DND-41 (cell line): ENCODE measurements at regions not wholly inside any gene's neighbourhood (a gene's known extent, or its start where the extent isn't known, plus 50 kb on each side); places are given as distances from the start of the nearest gene placed in this dataset.

Experiments used
- EZH2 ChIP-seq: IDR thresholded peaks from 3 replicates; pipeline ENCODE4 v1.6.1; 2012; ENCODE audit warnings: borderline replicate concordance, low read depth, mild to moderate bottlenecking, moderate library complexity, low read length, inconsistent platforms; ENCODE audit not compliant: severe bottlenecking
- TF ChIP-seq, protein P1 (sequence below): IDR thresholded peaks from 2 replicates; pipeline ENCODE4 v1.5.1; 2012; ENCODE audit warnings: borderline replicate concordance, low read length, moderate library complexity, mild to moderate bottlenecking; ENCODE audit not compliant: poor library complexity, severe bottlenecking; ENCODE audit errors: extremely low read depth

DNA sequence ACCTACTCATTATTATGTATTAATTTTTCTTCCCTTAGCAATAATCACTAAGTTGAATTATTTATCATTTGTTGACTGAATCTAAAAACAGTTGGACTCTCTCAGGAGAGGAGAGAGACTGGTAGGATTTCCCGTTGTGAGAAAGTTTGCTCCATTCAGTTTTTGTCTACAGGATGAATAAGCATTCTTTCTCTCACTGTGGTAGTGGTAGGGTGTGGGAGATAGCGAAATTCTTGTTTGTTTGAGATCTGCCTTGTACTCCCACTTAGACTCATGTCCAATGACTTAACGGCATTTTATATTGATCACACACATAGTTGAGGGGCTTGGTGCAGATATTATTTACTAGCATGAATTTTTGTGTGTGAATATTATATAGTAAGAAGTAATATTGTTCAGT, 421.0 kb upstream of the PDE3A start:
- TF ChIP-seq, protein P1, sequence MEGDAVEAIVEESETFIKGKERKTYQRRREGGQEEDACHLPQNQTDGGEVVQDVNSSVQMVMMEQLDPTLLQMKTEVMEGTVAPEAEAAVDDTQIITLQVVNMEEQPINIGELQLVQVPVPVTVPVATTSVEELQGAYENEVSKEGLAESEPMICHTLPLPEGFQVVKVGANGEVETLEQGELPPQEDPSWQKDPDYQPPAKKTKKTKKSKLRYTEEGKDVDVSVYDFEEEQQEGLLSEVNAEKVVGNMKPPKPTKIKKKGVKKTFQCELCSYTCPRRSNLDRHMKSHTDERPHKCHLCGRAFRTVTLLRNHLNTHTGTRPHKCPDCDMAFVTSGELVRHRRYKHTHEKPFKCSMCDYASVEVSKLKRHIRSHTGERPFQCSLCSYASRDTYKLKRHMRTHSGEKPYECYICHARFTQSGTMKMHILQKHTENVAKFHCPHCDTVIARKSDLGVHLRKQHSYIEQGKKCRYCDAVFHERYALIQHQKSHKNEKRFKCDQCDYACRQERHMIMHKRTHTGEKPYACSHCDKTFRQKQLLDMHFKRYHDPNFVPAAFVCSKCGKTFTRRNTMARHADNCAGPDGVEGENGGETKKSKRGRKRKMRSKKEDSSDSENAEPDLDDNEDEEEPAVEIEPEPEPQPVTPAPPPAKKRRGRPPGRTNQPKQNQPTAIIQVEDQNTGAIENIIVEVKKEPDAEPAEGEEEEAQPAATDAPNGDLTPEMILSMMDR, result no peak
- no peak for TF ChIP-seq EZH2
